Dendritic cell treated with granulocyte-macrophage colony-stimulating factor and Interleukin-4, amounts not matched to agents 40 ng/mL and 50 ng/mL, for 4 days (primary cell): ENCODE measurements at regions not wholly inside any gene's neighbourhood (a gene's known extent, or its start where the extent isn't known, plus 50 kb on each side); places are given as distances from the start of the nearest gene placed in this dataset.
"Not testable (repeated sequence)": the region's sequence is repeated elsewhere in the genome, so short reads cannot be mapped to it uniquely, and the experiment has no call there.

Experiments
- H3K27ac Mint-ChIP-seq: one replicate; pipeline ENCODE4 v1.8.0; 2022; ENCODE audit warnings: mild to moderate bottlenecking, mixed read lengths
- H3K27me3 Mint-ChIP-seq: one replicate; pipeline ENCODE4 v1.8.0; 2022; ENCODE audit warnings: mild to moderate bottlenecking, mixed read lengths
- H3K36me3 Mint-ChIP-seq: one replicate; pipeline ENCODE4 v1.8.0; 2022; ENCODE audit warnings: low read depth, mixed read lengths
- H3K4me1 Mint-ChIP-seq: one replicate; pipeline ENCODE4 v1.8.0; 2022; ENCODE audit warnings: low read depth, mixed read lengths
- H3K4me3 Mint-ChIP-seq: one replicate; pipeline ENCODE4 v1.8.0; 2022; ENCODE audit warnings: mild to moderate bottlenecking, moderate library complexity, mixed read lengths
- H3K9me3 Mint-ChIP-seq: one replicate; pipeline ENCODE4 v1.8.0; 2022; ENCODE audit warnings: mixed read lengths
- intact Hi-C: fragments of 100-400 bp; cut with micrococcal nuclease; formaldehyde crosslinking; loops from one replicate; pipeline ENCODE4 v1.15.0; 2022

DNA sequence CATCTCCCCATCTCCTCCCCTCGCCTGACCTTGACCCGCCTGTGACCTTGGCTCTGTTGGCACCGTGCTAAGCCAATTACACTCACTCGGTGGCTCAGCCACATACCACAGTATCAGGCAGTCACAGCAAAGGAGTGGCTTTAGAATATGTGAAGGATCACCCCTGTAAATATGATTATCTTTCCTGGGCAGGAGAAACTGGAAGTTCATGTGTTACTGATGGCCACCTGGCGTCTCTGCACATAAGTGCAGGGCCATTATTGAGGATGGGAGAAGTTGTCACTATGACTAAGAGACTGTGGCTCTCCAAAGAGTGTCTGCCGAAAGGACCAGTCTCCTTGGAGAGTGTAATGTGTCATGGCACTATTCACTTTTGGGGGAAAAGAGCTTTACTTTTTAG, 116.9 kb upstream of the S1PR3 start:
- Mint-ChIP-seq H3K36me3 (no peaks in the 10 kb centered on the region), H3K4me3 (no peak overlapping the region), H3K4me1 (peaks cover 10% of the 10 kb centered on the region), H3K9me3 (peaks cover 1% of the 10 kb centered on the region), H3K27me3 (peaks cover 48% of the 10 kb centered on the region), H3K27ac (no peak overlapping the region)
- intact Hi-C loops = no loop called here

DNA sequence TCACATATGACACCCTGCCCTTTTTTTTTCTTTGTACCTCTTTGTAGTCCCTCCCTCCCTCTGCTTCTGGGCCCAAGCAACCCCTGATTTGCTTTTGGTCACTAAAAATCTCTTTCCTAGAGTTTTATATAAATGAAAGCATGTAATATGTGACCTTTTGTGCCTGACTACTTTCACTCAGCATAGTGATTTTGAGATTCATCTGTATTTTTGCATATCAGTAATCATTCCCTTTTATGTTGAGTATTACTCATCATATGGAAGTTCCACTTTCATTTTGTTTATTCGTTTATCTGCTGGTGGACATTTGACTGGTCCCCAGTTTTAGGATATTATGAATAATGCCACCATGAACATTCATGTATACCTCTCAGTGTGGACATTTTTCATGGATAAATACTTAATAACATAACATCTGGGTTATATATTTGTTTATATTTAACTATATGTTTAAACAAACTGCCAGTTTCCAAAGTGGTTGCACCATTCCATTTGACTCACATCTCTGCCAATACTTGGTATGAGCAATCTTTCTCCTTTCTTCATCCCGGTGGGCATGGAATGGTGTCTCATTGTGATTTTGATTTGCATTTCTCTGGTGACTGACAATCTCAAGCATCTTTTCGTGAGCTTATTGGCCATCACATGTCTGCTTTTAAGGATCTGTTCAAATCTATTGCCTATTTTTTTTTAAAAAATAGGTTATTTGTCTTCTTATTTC, 115.7 kb upstream of the S1PR3 start:
- H3K27ac Mint-ChIP-seq = no peak overlapping the region
- H3K4me1 Mint-ChIP-seq = peaks cover 10% of the 10 kb centered on the region
- no peak overlapping the region for H3K4me3 Mint-ChIP-seq
- intact Hi-C loops = no loop called here
- H3K36me3 Mint-ChIP-seq = no peaks in the 10 kb centered on the region
- H3K27me3 Mint-ChIP-seq = peaks cover 50% of the 10 kb centered on the region
- H3K9me3 Mint-ChIP-seq = no peaks in the 10 kb centered on the region

DNA sequence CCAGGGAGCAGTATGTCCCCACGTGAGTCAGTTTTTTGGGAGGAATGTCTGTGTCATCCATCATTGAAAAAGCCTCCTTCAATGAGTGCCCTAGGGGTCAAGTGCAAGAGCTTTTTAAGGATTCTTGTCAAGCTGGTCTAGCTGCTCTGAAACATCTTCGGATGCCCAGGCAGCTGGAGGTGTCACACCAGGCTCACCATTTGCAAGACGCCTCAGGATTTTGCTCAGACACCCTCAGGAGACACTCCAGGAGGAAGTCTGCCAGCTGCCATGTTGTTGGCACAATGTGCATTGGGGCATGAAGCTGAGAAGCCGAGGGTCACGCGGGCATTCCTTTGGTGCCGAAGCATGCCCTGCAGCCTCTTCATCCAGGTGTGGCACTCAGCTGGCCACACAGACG, 111.1 kb upstream of the S1PR3 start:
- Mint-ChIP-seq H3K27me3 (peaks cover 39% of the 10 kb centered on the region), H3K36me3 (no peaks in the 10 kb centered on the region), H3K4me3 (no peak overlapping the region), H3K27ac (no peak overlapping the region), H3K9me3 (peaks cover 15% of the 10 kb centered on the region), H3K4me1 (peaks cover 5% of the 10 kb centered on the region)
- intact Hi-C loops = no loop called here

DNA sequence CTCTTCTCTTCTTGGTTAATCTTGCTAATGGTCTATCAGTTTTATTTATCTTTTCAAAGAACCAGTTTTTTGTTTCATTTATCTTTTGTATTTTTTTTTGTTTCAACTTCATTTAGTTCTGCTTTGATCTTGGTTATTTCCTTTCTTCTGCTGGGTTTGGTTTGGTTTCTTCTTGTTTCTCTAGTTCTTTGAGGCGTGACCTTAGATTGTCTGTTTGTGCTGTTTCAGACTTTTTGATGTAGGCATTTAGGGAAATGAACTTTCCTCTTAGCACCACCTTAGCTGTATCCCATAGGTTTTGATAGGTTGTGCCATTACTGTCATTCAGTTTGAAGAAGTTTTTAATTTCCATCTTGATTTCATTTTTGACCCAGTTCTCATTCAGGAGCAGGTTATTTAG, 107.0 kb upstream of the S1PR3 start:
- peaks cover 12% of the 10 kb centered on the region for H3K4me1 Mint-ChIP-seq
- H3K27ac Mint-ChIP-seq, H3K36me3 Mint-ChIP-seq, intact Hi-C loops, H3K4me3 Mint-ChIP-seq: not testable (repeated sequence)
- peaks cover 46% of the 10 kb centered on the region for H3K27me3 Mint-ChIP-seq
- H3K9me3 Mint-ChIP-seq = peaks cover 35% of the 10 kb centered on the region

DNA sequence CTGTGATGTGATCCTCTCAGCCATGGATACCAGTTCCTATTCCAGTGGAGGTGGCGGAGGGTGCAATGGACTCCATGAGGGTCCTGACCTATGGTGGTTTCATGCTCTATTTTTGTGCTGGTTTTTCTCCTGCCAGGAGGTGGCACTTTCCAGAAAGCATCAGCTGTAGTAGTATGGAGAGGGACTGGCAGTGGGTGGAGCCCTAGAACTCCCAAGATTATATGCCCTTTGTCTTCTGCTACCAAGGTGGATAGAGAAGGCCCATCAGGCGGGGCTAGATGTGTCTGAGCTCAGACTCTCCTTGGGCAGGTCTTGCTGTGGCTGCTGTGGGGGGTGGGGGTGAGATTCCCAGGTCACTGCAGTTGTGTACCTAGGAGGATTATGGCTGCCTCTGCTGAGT, 104.5 kb upstream of the S1PR3 start:
- intact Hi-C loops, H3K27ac Mint-ChIP-seq, H3K4me3 Mint-ChIP-seq, H3K36me3 Mint-ChIP-seq: not testable (repeated sequence)
- H3K4me1 Mint-ChIP-seq = peaks cover 21% of the 10 kb centered on the region
- H3K27me3 Mint-ChIP-seq = peaks cover 47% of the 10 kb centered on the region
- H3K9me3 Mint-ChIP-seq = peaks cover 35% of the 10 kb centered on the region

DNA sequence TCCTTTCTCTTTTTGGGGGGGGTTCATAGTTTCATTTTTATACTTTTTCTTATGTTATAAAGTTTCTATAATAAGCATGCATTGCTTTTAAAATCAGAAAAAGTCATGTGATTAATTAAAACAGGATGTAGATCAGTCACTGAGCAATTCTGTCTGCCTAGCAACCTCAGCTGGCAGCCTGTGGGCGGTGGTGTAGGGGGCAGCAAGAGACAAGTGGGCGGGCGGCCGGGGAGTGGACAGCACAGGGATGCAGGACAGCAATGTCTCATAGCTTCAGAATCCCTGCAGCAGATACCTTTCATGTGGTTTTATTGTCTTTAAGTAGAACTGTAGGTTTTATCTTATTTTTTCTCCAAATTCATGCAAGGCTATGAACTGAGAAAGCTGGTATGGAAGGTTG, 101.9 kb upstream of the S1PR3 start:
- peaks cover 17% of the 10 kb centered on the region for H3K4me1 Mint-ChIP-seq
- H3K36me3 Mint-ChIP-seq = no peaks in the 10 kb centered on the region
- no peak overlapping the region for H3K27ac Mint-ChIP-seq
- H3K27me3 Mint-ChIP-seq = peaks cover 53% of the 10 kb centered on the region
- intact Hi-C loops = no loop called here
- H3K4me3 Mint-ChIP-seq = no peak overlapping the region
- H3K9me3 Mint-ChIP-seq = peaks cover 20% of the 10 kb centered on the region

DNA sequence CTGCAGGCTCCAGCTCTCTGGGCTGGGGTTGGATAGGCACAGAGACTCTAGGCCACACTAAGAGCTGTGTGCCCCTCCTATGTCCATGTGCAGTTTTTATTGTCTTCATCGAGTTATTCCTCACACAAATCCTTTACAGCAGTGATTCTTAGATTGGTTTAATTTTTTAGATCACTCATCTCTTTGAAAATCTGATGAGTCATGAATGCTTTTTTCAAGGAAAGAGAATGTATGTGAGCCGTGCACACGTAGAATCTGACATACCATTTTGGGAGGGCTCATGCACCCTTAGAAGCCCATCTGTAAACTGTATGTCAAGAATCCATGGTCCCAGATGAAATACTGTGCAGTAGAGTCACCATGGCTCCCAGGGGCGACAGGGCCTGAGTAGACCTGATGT, 100.7 kb upstream of the S1PR3 start:
- H3K4me1 Mint-ChIP-seq = peaks cover 15% of the 10 kb centered on the region
- no peak overlapping the region for H3K4me3 Mint-ChIP-seq
- H3K9me3 Mint-ChIP-seq = peaks cover 17% of the 10 kb centered on the region
- H3K36me3 Mint-ChIP-seq = no peaks in the 10 kb centered on the region
- no peak overlapping the region for H3K27ac Mint-ChIP-seq
- intact Hi-C loops = no loop called here
- H3K27me3 Mint-ChIP-seq = peaks cover 53% of the 10 kb centered on the region

DNA sequence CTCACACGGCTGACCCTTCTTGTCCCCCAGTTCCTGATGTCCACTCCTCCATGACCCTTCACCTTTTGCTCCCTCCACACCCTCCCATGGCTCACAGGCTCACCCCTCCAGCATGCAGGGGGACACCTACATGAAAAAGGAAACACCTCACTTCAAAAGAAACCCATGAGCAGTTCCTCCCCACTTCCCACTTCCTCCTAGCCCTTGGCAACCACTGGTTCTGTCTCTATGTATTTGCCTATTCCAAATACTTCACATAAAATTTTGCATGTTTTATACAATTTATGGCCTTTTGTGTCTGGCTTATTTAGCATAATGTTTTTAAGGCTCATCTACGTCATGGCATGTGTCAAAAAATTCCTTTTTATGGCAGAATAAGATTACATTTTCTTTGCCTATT, 100.2 kb upstream of the S1PR3 start:
- Mint-ChIP-seq H3K4me1 (peaks cover 15% of the 10 kb centered on the region), H3K4me3 (no peak overlapping the region), H3K36me3 (no peaks in the 10 kb centered on the region), H3K27me3 (peaks cover 51% of the 10 kb centered on the region), H3K9me3 (peaks cover 12% of the 10 kb centered on the region), H3K27ac (no peak overlapping the region)
- intact Hi-C loops = no loop called here

DNA sequence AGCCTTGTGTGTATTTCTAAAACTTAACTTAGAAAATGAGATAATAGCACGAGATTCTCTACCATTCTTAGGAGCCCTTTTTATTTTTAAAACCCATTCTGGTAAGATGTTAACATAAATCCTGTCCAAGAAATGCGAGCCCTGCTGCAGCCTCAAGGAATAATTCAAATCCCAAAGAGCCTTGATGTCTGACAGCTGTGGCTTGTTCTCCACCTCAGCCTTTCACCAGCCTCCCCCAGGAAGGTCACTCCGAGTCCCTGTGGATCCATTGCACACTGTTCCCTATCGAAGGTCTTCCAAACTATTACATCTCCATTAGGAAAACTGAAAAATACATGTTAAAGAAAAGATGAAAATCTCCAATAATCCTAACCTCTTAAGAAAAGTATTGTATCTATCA, 98.5 kb upstream of the S1PR3 start:
- intact Hi-C loops = no loop called here
- H3K4me3 Mint-ChIP-seq = no peak overlapping the region
- no peaks in the 10 kb centered on the region for H3K36me3 Mint-ChIP-seq
- H3K27me3 Mint-ChIP-seq = peaks cover 51% of the 10 kb centered on the region
- H3K4me1 Mint-ChIP-seq = peaks cover 15% of the 10 kb centered on the region
- H3K9me3 Mint-ChIP-seq = peaks cover 3% of the 10 kb centered on the region
- H3K27ac Mint-ChIP-seq = no peak overlapping the region

DNA sequence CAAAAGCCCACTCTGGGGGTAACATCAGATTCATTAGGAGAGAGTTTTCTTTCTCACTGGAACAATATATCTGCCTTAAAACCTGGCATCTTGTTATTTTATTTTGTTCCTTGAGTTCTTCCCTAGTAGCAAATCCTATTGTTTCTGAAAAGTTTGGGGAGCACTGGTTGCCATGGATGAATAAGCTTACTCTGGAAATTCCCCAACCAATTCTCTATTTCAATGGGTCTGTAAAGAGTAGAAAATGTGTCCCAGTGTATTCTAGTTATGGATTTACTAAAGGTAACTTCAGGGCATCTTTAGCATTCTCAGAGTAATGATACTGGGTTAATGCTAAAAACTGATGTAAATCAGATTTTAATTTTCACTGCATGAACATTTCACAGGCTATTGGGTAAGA, 94.2 kb upstream of the S1PR3 start:
- no peaks in the 10 kb centered on the region for H3K36me3 Mint-ChIP-seq
- peaks cover 61% of the 10 kb centered on the region for H3K27me3 Mint-ChIP-seq
- intact Hi-C loops = no loop called here
- no peak overlapping the region for H3K27ac Mint-ChIP-seq
- no peaks in the 10 kb centered on the region for H3K4me1 Mint-ChIP-seq
- no peak overlapping the region for H3K4me3 Mint-ChIP-seq
- no peaks in the 10 kb centered on the region for H3K9me3 Mint-ChIP-seq

DNA sequence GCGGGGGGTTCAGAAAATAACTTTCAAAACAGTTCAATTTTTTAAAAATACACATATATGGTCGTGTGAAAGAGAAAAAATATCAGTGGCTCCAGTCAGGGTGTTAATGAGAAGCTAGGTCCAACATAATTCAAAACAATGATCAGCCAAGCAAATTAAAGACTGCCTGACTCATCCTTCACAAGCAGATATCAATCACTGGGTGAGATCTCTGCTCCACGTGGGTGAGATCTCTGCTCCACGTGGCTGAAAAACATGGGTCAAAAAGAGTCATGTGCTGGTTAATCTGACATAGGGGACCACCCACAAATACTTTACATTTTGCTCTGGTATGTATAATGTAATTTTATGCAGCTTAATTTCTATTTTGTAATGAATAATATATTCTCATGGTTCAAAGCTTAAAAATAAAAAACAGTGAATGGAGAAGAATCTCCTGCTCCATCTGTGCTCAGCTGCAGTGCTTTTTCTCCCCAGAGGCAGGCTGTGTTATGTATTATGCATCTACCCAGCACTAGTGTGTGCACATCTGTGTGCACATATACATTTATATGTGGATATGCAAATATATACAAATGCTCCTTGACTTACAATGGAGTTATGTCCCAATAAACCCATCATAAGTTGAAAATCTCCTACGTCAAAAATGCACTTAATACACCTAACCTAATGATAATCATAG, 93.1 kb upstream of the S1PR3 start:
- H3K27me3 Mint-ChIP-seq = peaks cover 56% of the 10 kb centered on the region
- H3K27ac Mint-ChIP-seq = no peak overlapping the region
- intact Hi-C loops = no loop called here
- H3K36me3 Mint-ChIP-seq = no peaks in the 10 kb centered on the region
- H3K4me3 Mint-ChIP-seq = no peak overlapping the region
- no peaks in the 10 kb centered on the region for H3K9me3 Mint-ChIP-seq
- no peaks in the 10 kb centered on the region for H3K4me1 Mint-ChIP-seq

DNA sequence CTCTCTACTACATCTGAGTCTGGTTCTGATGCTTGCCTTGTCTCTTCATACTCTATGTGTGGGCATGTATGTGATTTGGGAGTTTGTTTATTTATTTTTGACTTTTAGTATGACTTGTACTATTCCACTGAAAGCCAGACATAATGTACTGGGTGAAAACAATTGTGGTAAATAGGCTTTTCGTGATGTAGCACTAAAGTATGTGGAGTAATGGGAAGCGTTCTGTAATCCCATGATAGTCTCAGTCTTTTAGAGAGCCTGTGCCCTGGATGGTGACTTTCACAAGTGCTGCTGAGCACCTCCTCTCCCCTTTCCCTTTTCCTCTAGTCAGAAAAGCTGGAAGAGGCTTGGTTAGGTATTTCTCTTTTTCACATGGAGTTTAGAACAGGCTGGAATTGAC, 85.8 kb upstream of the S1PR3 start:
- intact Hi-C loops = no loop called here
- peaks cover 15% of the 10 kb centered on the region for H3K9me3 Mint-ChIP-seq
- no peaks in the 10 kb centered on the region for H3K36me3 Mint-ChIP-seq

DNA sequence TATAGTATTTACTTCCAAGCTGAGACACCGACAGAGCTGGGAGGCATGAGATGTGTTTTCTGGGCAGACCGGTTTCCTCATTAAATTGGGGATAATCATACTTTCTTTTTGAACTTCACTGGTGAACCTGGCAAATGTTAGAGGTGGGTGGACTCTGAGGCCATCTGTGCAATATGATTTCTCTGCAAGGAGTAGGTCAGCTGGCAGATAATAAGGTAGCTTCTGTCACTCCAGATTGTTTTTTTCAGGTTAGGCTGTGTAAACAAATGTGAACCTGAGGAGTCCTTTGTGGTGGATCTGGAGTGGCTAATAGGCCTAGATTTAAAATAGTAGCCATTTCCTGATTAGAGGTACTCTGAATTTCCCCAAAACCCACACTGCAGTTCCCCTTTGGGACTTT, 75.4 kb upstream of the S1PR3 start:
- H3K36me3 Mint-ChIP-seq = no peaks in the 10 kb centered on the region

More for the DNA sequence above, 85.8 kb upstream of the S1PR3 start:
- Mint-ChIP-seq H3K4me1 (no peaks in the 10 kb centered on the region), H3K27ac (no peak overlapping the region), H3K27me3 (peaks cover 45% of the 10 kb centered on the region), H3K4me3 (no peak overlapping the region)

DNA sequence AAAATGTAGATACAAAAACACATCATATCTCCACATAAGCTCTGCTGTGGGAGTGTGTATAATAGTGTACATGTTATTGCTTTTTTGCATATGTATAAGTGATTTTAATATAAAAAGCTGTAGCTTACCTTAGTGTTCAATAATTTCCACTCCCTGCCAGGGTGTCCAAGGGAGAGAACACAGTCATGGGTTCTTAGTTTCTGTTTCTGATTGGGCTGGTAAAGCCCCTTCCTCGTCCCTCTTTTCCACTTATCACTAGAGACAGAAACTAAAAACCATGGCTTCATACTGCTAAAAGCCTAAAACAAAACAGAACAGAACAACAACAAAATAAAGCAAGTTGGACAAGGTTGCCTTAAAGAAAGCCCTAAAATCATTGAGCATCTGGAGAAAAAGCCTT, 74.4 kb upstream of the S1PR3 start:
- peaks cover 26% of the 10 kb centered on the region for H3K9me3 Mint-ChIP-seq
- no peak overlapping the region for H3K4me3 Mint-ChIP-seq
- no peaks in the 10 kb centered on the region for H3K36me3 Mint-ChIP-seq
- no peak overlapping the region for H3K27ac Mint-ChIP-seq
- H3K27me3 Mint-ChIP-seq = peaks cover 18% of the 10 kb centered on the region
- H3K4me1 Mint-ChIP-seq = no peaks in the 10 kb centered on the region
- intact Hi-C loops = no loop called here

More for the DNA sequence above, 75.4 kb upstream of the S1PR3 start:
- Mint-ChIP-seq H3K27me3 (peaks cover 16% of the 10 kb centered on the region), H3K9me3 (peaks cover 26% of the 10 kb centered on the region), H3K4me1 (no peaks in the 10 kb centered on the region), H3K4me3 (no peak overlapping the region), H3K27ac (no peak overlapping the region)
- intact Hi-C loops = no loop called here

DNA sequence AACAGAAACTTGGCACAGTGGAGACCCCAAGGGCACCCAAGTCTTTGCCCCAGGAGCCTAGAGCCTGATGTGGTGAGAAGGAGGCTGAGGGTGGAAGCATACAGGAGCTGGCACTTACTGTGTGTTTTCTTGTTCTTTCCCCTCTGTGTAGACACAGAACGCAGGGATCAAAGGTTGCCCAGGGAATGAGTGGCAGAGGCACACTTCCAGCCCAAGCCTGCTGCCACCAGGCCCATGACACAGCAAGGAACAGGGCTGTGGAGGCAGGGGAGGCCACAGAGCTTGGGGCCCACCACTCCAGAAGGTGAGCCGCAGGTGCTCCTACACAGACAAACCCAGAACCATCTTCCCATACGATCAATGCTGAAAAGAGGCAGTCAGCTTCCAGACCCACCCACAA, 73.9 kb upstream of the S1PR3 start:
- intact Hi-C loops = no loop called here
- H3K27me3 Mint-ChIP-seq = peaks cover 15% of the 10 kb centered on the region
- no peaks in the 10 kb centered on the region for H3K36me3 Mint-ChIP-seq
- H3K27ac Mint-ChIP-seq = no peak overlapping the region
- peaks cover 26% of the 10 kb centered on the region for H3K9me3 Mint-ChIP-seq
- H3K4me3 Mint-ChIP-seq = no peak overlapping the region
- H3K4me1 Mint-ChIP-seq = no peaks in the 10 kb centered on the region
